ENCODE measurements at regions not wholly inside any gene's neighbourhood (a gene's known extent, or its start where the extent isn't known, plus 50 kb on each side); places are given as distances from the start of the nearest gene placed in this dataset.

DNA sequence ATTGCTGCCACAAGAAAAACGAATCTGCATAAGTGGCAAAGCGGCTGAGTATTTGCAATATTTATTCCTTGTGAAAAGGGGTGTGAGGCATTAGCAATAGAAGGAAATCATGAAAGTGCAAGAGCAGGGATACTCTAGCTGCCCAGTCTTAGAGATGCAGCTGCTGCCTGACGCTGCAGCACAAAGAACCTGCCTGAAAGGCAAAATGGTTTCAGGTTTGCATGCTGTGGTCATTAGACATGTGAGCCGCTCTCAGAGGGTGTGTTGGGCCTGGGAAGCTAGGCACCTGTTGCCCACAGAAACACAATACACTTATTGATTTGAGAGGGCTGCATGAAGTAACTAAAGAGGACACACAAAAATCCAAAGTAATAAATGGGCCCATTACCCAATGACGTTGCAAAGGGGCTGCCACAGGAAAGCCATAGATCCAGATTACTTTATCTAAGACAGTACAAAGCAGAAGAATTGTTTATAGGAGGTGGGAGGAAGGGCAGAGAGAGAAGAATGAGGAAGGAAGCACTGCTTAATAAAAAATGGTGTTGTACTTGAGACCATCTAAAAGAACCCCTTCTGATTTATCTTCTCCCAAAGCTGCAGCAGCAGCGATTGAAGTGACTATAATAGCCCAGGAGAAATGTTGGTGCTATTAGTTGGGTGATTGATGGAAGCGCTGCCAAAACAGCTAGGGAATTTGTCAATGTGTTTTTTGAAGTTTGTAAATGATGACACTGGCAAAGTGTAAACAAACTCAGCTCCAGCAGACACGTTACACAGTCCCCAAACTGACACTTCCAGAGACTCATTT lies 492.4 kb upstream of the ACVR2A start:
- intact Hi-C loops (cut with DNase I; ENCODE audit: low total_unique reads): no loop called here
- Histone ChIP-seq H3K9me3 (no peaks in the 10 kb centered on the region), H3K4me3 (no peak overlapping the region), H3K27ac (no peak overlapping the region), H3K27me3 (no peaks in the 10 kb centered on the region), H3K4me1 (no peaks in the 10 kb centered on the region), H3K36me3 (no peaks in the 10 kb centered on the region)
- no peak for DNase-seq (ENCODE audit: low spot score in 2 of 2)
- TF ChIP-seq POLR2AphosphoS5 (IDR thresholded peaks at IDR 0.05) (no peak), CTCF (IDR thresholded peaks at IDR 0.05) (no peak)

- Histone ChIP-seq H3K4me1 (no peaks in the 10 kb centered on the region), H3K4me3 (no peak overlapping the region), H3K27me3 (no peaks in the 10 kb centered on the region), H3K9me3 (no peaks in the 10 kb centered on the region), H3K36me3 (no peaks in the 10 kb centered on the region), H3K27ac (no peak overlapping the region)
- no peak for TF ChIP-seq POLR2AphosphoS5 (IDR thresholded peaks at IDR 0.05)
- no peak for TF ChIP-seq POLR2A (IDR thresholded peaks at IDR 0.05)
- TF ChIP-seq CTCF (IDR thresholded peaks at IDR 0.05): no peak
- intact Hi-C loops (cut with DNase I; ENCODE audit: low total_unique reads): no loop called here
- DNase-seq (ENCODE audit: low spot score in 2 of 2): no peak
Observed at GRCh38 chr2:147351784-147352183, 493.0 kb upstream of the ACVR2A start.

- H3K27me3 ChIP-seq: no peaks in the 10 kb centered on the region
- no peaks in the 10 kb centered on the region for H3K36me3 ChIP-seq
- no peaks in the 10 kb centered on the region for H3K4me1 ChIP-seq
- no peak for DNase-seq (ENCODE audit: low spot score in 2 of 2)
- H3K4me3 ChIP-seq: no peak overlapping the region
- intact Hi-C loops (cut with DNase I; ENCODE audit: low total_unique reads): no loop called here
- no peak overlapping the region for H3K27ac ChIP-seq
- H3K9me3 ChIP-seq: peaks cover 8 to 18% of the 10 kb centered on the region in 2 donors
- TF ChIP-seq CTCF (IDR thresholded peaks at IDR 0.05): no peak
- TF ChIP-seq POLR2AphosphoS5 (IDR thresholded peaks at IDR 0.05): no peak
- TF ChIP-seq POLR2A (IDR thresholded peaks at IDR 0.05): no peak
Observed at GRCh38 chr2:147348931-147349555, 495.8 kb upstream of the ACVR2A start.

DNA sequence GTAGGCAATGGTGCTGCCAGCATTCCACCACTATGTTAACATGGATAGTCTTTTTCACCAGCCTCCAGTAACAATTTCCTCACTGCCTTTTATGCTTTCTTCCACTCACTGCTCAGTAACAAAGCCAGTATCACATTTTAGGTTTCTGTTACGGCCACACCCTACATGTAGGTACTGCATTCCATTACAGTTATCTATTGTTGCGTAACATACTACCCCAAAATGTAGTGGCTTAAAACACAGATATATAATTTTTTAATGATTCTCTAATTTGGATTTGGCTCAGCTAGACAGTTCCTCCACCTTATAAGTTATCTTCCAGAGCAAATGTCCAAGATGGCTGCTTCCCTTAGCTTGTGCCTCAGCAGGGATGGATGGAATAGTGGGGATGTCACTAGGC lies 498.7 kb upstream of the ACVR2A start:
- no peaks in the 10 kb centered on the region for H3K36me3 ChIP-seq
- H3K9me3 ChIP-seq: peaks cover 8 to 18% of the 10 kb centered on the region in 2 donors
- H3K27ac ChIP-seq: no peak overlapping the region
- no peaks in the 10 kb centered on the region for H3K27me3 ChIP-seq
- intact Hi-C loops (cut with DNase I; ENCODE audit: low total_unique reads): no loop called here
- H3K4me1 ChIP-seq: no peaks in the 10 kb centered on the region
- DNase-seq (ENCODE audit: low spot score in 2 of 2): no peak
- no peak overlapping the region for H3K4me3 ChIP-seq
- TF ChIP-seq POLR2A (IDR thresholded peaks at IDR 0.05) (no peak), CTCF (IDR thresholded peaks at IDR 0.05) (no peak), POLR2AphosphoS5 (IDR thresholded peaks at IDR 0.05) (no peak)

DNA sequence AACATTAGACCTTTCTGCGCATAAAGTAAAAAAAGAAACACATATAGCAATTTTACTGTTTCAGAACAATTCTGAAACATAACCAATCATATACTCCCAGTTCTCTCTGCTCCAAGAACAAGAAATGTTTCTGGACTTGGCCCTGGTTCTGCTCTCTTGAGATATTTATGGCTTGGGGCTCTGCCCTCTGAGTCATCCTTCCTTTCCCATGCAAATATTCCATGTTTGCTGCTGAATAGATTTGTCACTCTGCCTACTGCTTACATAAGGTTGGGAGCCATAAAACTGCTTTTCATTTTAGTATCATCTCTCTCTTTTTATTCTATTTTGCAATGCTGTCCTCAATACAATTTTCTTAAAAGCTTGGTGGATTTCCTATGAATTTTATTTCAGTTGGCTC lies 499.6 kb upstream of the ACVR2A start:
- DNase-seq (ENCODE audit: low spot score in 2 of 2): no peak
- Histone ChIP-seq H3K9me3 (peaks cover 8 to 18% of the 10 kb centered on the region in 2 donors), H3K27ac (no peak overlapping the region), H3K4me1 (no peaks in the 10 kb centered on the region), H3K27me3 (no peaks in the 10 kb centered on the region), H3K4me3 (no peak overlapping the region), H3K36me3 (no peaks in the 10 kb centered on the region)
- intact Hi-C loops (cut with DNase I; ENCODE audit: low total_unique reads): no loop called here
- TF ChIP-seq CTCF (IDR thresholded peaks at IDR 0.05) (no peak), POLR2A (IDR thresholded peaks at IDR 0.05) (no peak), POLR2AphosphoS5 (IDR thresholded peaks at IDR 0.05) (no peak)
